IMR-90 (cell line): ENCODE measurements at regions not wholly inside any gene's neighbourhood (a gene's known extent, or its start where the extent isn't known, plus 50 kb on each side); places are given as distances from the start of the nearest gene placed in this dataset.

Experiments used
- ATAC-seq: fragments of 200-7000 bp; cut with Tn5 transposase; 2 replicates; pipeline ENCODE4 v1.9.1; 2020; ENCODE audit warnings: low read depth, mild to moderate bottlenecking, moderate library complexity
- BruUV-seq: library from RNA; stranded (reverse); fragments of 400-500 nt; replicated peaks from 2 replicates; lab custom pipeline; 2021; lab: Mats Ljungman, UMichigan
- CTCF ChIA-PET: fragments of 300-600 bp; formaldehyde crosslinking; extraction: SDS; loops from one replicate; lab custom pipeline; 2021; ENCODE audit warnings: antibody characterized with exemption; lab: Yijun Ruan, JAX
- POLR2A ChIA-PET: fragments of 300-600 bp; sonication (Branson Sonifier 250); formaldehyde crosslinking; loops from one replicate; lab custom pipeline; 2022; ENCODE audit warnings: antibody characterized with exemption; ENCODE audit not compliant: unreplicated experiment; lab: Charles Lee
- DNase-seq: peaks from one replicate; pipeline ENCODE4 v3.0.0; 2013
- H2AFZ ChIP-seq: replicated peaks from 2 replicates; pipeline ENCODE3; 2013; ENCODE audit warnings: low read length, mild to moderate bottlenecking; ENCODE audit not compliant: poor library complexity
- H2AK5ac ChIP-seq: 2 replicates; pipeline ENCODE4 v1.6.1; 2013; ENCODE audit warnings: low read depth, low read length, inconsistent platforms
- H2AK9ac ChIP-seq: replicated peaks from 2 replicates; pipeline ENCODE3; 2013; ENCODE audit warnings: mild to moderate bottlenecking, low read depth, low read length, moderate library complexity; ENCODE audit not compliant: poor library complexity
- H2BK120ac ChIP-seq: 2 replicates; pipeline ENCODE4 v1.6.1; 2013; ENCODE audit warnings: low read depth, low read length, inconsistent platforms
- H2BK15ac ChIP-seq: 3 replicates; pipeline ENCODE4 v1.6.1; 2013; ENCODE audit warnings: low read depth, low read length, inconsistent platforms
- H2BK20ac ChIP-seq: 2 replicates; pipeline ENCODE4 v1.6.1; 2013; ENCODE audit warnings: low read depth, mild to moderate bottlenecking, inconsistent platforms, low read length, moderate library complexity
- H2BK5ac ChIP-seq: 2 replicates; pipeline ENCODE4 v1.6.1; 2013; ENCODE audit warnings: mild to moderate bottlenecking, low read depth, low read length, inconsistent platforms; ENCODE audit not compliant: poor library complexity, severe bottlenecking
- H3K14ac ChIP-seq: replicated peaks from 2 replicates; pipeline ENCODE4 v1.6.1; 2013; ENCODE audit warnings: low read depth, low read length, inconsistent platforms
- H3K18ac ChIP-seq: 2 replicates; pipeline ENCODE4 v1.6.1; 2013; ENCODE audit warnings: low read depth, low read length, control low read depth
- H3K23ac ChIP-seq: 2 replicates; pipeline ENCODE4 v1.6.1; 2013; ENCODE audit warnings: low read depth, low read length, inconsistent platforms
- H3K27ac ChIP-seq: 2 replicates; pipeline ENCODE4 v1.5.1; 2013; ENCODE audit warnings: mild to moderate bottlenecking, control low read depth, low read length; ENCODE audit not compliant: insufficient read depth
- H3K27me3 ChIP-seq: 2 replicates; pipeline ENCODE4 v1.6.1; 2013; ENCODE audit warnings: low read length; ENCODE audit not compliant: control insufficient read depth, insufficient read depth
- H3K36me3 ChIP-seq: 2 replicates; pipeline ENCODE4 v1.6.1; 2013; ENCODE audit warnings: low read length, mixed read lengths; ENCODE audit not compliant: control insufficient read depth, insufficient read depth
- H3K4ac ChIP-seq: 2 replicates; pipeline ENCODE4 v1.6.1; 2013; ENCODE audit warnings: low read depth, low read length, inconsistent platforms
- H3K4me1 ChIP-seq: 2 replicates; pipeline ENCODE4 v1.6.1; 2013; ENCODE audit warnings: low read length, mixed read lengths; ENCODE audit not compliant: control insufficient read depth, insufficient read depth
- H3K4me2 ChIP-seq: 2 replicates; pipeline ENCODE4 v1.6.1; 2013; ENCODE audit warnings: low read depth, mild to moderate bottlenecking, control low read depth, low read length, moderate library complexity
- H3K4me3 ChIP-seq: 2 replicates; pipeline ENCODE4 v1.5.1; 2013; ENCODE audit warnings: low read depth, mild to moderate bottlenecking, control low read depth, low read length, moderate library complexity; ENCODE audit not compliant: insufficient read depth
- H3K56ac ChIP-seq: 2 replicates; pipeline ENCODE4 v1.6.1; 2013; ENCODE audit warnings: low read length, inconsistent platforms; ENCODE audit not compliant: insufficient read depth; ENCODE audit errors: extremely low read depth
- H3K79me1 ChIP-seq, 2 experiments: 2 replicates each; pipeline ENCODE4 v1.6.1; 2013; ENCODE audit warnings: low read length in 2 of 2, inconsistent platforms in 1 of 2, low read depth in 1 of 2
- H3K9ac ChIP-seq: 2 replicates; pipeline ENCODE4 v1.6.1; 2013; ENCODE audit warnings: low read depth, low read length, control low read depth
- H3K9me1 ChIP-seq: 2 replicates; pipeline ENCODE4 v1.6.1; 2013; ENCODE audit warnings: low read length, inconsistent platforms; ENCODE audit not compliant: insufficient read depth
- H3K9me3 ChIP-seq: 2 replicates; pipeline ENCODE4 v1.6.1; 2013; ENCODE audit warnings: low read length; ENCODE audit not compliant: control insufficient read depth, insufficient read depth
- H4K20me1 ChIP-seq: 2 replicates; pipeline ENCODE4 v1.6.1; 2013; ENCODE audit warnings: low read length, inconsistent platforms; ENCODE audit not compliant: insufficient read depth
- H4K5ac ChIP-seq: 2 replicates; pipeline ENCODE4 v1.6.1; 2013; ENCODE audit warnings: mild to moderate bottlenecking, low read depth, low read length, control low read depth
- H4K8ac ChIP-seq, 2 experiments: 2 replicates each; pipeline ENCODE4 v1.6.1; 2013; ENCODE audit warnings: low read depth in 2 of 2, low read length in 2 of 2, control low read depth in 1 of 2, inconsistent platforms in 1 of 2
- H4K91ac ChIP-seq: 2 replicates; pipeline ENCODE4 v1.6.1; 2013; ENCODE audit warnings: low read depth, low read length, inconsistent platforms; ENCODE audit not compliant: insufficient read depth
- CHD1 ChIP-seq: IDR thresholded peaks from 2 replicates; pipeline ENCODE4 v1.6.1; 2012; ENCODE audit warnings: low read depth, low read length, improper control_type of control experiment
- POLR2A ChIP-seq: IDR thresholded peaks from 2 replicates; pipeline ENCODE4 v1.6.1; 2012; ENCODE audit warnings: mild to moderate bottlenecking, low read depth, low read length
- RFX5 ChIP-seq: IDR thresholded peaks from 2 replicates; pipeline ENCODE4 v1.8.0; 2012; ENCODE audit warnings: low read depth, mild to moderate bottlenecking, low read length, moderate library complexity
- WGBS, 2 experiments: methylation state at CpG; one replicate each; pipeline versions ENCODE4 v1.1.5 to v1.1.7; 2013; ENCODE audit warnings: missing lambda C conversion rate in 2 of 2; ENCODE audit not compliant: insufficient read length in 1 of 2; ENCODE audit errors: extremely low coverage in 2 of 2; 5-methylcytosine and 5-hydroxymethylcytosine counted together
- dilution Hi-C: fragments of 300-500 bp; cut with HindIII; formaldehyde crosslinking; loops from one replicate; pipeline ENCODE4 v1.14.3; 2018; ENCODE audit warnings: low sequenced_read_pairs; ENCODE audit not compliant: unreplicated experiment
- in situ Hi-C: fragments of 300-500 bp; cut with MboI; formaldehyde crosslinking; loops from 3 replicates; pipeline ENCODE4 v1.14.3; 2019; ENCODE audit warnings: low sequenced_read_pairs, inconsistent platforms, mixed read lengths
- intact Hi-C: fragments of 100-400 bp; cut with micrococcal nuclease; formaldehyde crosslinking; loops from 2 replicates; pipeline ENCODE4 v1.10.0; 2022

GRCh38 chr2:41719756-41720155 lies 328.1 kb upstream of the PKDCC start:
- Histone ChIP-seq H3K36me3 (no peaks in the 10 kb centered on the region), H4K91ac (no peak overlapping the region), H3K9ac (no peak overlapping the region), H3K9me1 (no peaks in the 10 kb centered on the region), H3K23ac (no peak overlapping the region), H3K79me1 (no peaks in the 10 kb centered on the region), H3K27me3 (no peaks in the 10 kb centered on the region), H3K4me3 (no peak overlapping the region), H3K18ac (no peak overlapping the region), H4K20me1 (no peaks in the 10 kb centered on the region), H3K4me2 (no peak overlapping the region), H3K4me1 (no peaks in the 10 kb centered on the region; the same call in 1 of the 2 replicates), H4K5ac (no peak overlapping the region), H2AK9ac (no peak overlapping the region), H2BK5ac (no peak overlapping the region), H2BK120ac (no peak overlapping the region), H3K9me3 (no peaks in the 10 kb centered on the region), H3K27ac (no peak overlapping the region), H4K8ac (no peak overlapping the region), H3K4ac (no peak overlapping the region), H3K14ac (no peak overlapping the region), H2BK20ac (no peak overlapping the region), H2AK5ac (no peak overlapping the region), H2BK15ac (no peak overlapping the region), H3K56ac (no peak overlapping the region), H2AFZ (no peak overlapping the region)
- ATAC-seq (no peak), DNase-seq (no peak)
- intact Hi-C loops: no loop called here
- POLR2A ChIA-PET: no interaction called here
- no CpG with 5 or more reads among the region's 6 CpGs for WGBS, 2 experiments
- no TSS peak for BruUV-seq
- CTCF ChIA-PET: no interaction called here
- dilution Hi-C loops: no loop called here
- in situ Hi-C loops: loop anchor here (25.0 kb wide), 1 partner anchor 1807 kb away; no protein-coding TSS in a partner anchor
- TF ChIP-seq RFX5 (no peak), POLR2A (no peak), CHD1 (no peak)
